ENCODE measurements at regions not wholly inside any gene's neighbourhood (a gene's known extent, or its start where the extent isn't known, plus 50 kb on each side); places are given as distances from the start of the nearest gene placed in this dataset.
"Not testable (repeated sequence)": the region's sequence is repeated elsewhere in the genome, so short reads cannot be mapped to it uniquely, and the experiment has no call there.

DNA sequence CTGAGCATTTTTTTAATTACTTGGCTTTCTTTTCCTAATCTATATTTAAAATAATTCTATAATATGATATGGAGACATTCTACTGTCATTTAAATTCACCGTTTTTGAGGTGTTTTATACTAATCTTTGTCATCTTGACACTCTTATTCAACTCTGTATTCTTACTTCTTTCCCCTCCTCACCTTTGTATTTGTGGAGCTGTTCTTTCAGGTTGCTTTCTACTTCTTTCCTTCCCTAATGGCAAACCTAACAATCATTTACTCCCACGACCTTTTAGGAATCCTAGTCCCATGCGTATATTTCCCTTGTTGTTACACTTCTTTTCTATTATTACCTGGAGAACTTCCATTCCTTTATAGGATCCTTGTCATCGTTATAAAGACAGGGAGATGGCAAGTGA lies 271.8 kb downstream of the TP53TG3F start:
- TF ChIP-seq, protein P1, sequence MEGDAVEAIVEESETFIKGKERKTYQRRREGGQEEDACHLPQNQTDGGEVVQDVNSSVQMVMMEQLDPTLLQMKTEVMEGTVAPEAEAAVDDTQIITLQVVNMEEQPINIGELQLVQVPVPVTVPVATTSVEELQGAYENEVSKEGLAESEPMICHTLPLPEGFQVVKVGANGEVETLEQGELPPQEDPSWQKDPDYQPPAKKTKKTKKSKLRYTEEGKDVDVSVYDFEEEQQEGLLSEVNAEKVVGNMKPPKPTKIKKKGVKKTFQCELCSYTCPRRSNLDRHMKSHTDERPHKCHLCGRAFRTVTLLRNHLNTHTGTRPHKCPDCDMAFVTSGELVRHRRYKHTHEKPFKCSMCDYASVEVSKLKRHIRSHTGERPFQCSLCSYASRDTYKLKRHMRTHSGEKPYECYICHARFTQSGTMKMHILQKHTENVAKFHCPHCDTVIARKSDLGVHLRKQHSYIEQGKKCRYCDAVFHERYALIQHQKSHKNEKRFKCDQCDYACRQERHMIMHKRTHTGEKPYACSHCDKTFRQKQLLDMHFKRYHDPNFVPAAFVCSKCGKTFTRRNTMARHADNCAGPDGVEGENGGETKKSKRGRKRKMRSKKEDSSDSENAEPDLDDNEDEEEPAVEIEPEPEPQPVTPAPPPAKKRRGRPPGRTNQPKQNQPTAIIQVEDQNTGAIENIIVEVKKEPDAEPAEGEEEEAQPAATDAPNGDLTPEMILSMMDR (IDR thresholded peaks at IDR 0.05 in 8 of 11, conservative IDR thresholded peaks at IDR 0.05 in 3 of 11): not testable (repeated sequence)
- TF ChIP-seq POLR2A (IDR thresholded peaks at IDR 0.05): not testable (repeated sequence)

Measured in spleen (tissue), 7 donors.